NT2/D1 (cell line): ENCODE measurements at regions not wholly inside any gene's neighbourhood (a gene's known extent, or its start where the extent isn't known, plus 50 kb on each side); places are given as distances from the start of the nearest gene placed in this dataset.

Experiments used
- DNase-seq: peaks from one replicate; pipeline ENCODE4 v3.0.0-alpha.2; 2011; ENCODE audit warnings: low read depth, low spot score
- H3K27me3 ChIP-seq: 2 replicates; pipeline ENCODE4 v1.6.0; 2011; ENCODE audit warnings: mild to moderate bottlenecking; ENCODE audit not compliant: insufficient read length, insufficient read depth
- H3K36me3 ChIP-seq: 2 replicates; pipeline ENCODE4 v1.6.1; 2011; ENCODE audit warnings: mild to moderate bottlenecking, low read length, mixed read lengths; ENCODE audit not compliant: insufficient read depth, insufficient read length
- H3K4me1 ChIP-seq: 2 replicates; pipeline ENCODE4 v1.5.1; 2011; ENCODE audit not compliant: insufficient read depth, insufficient read length
- H3K4me3 ChIP-seq: 2 replicates; pipeline ENCODE4 v1.5.1; 2011; ENCODE audit warnings: low read depth; ENCODE audit not compliant: insufficient read length
- H3K9ac ChIP-seq: 2 replicates; pipeline ENCODE4 v1.6.0; 2011; ENCODE audit warnings: low read depth; ENCODE audit not compliant: insufficient read length
- H3K9me3 ChIP-seq: 2 replicates; pipeline ENCODE4 v1.5.1; 2011; ENCODE audit warnings: mild to moderate bottlenecking, low read length; ENCODE audit not compliant: insufficient read depth
- SUZ12 ChIP-seq: IDR thresholded peaks from 2 replicates; pipeline ENCODE4 v1.6.1; 2011; ENCODE audit not compliant: insufficient read length, insufficient read depth; ENCODE audit errors: extremely low read depth
- YY1 ChIP-seq: IDR thresholded peaks from 2 replicates; pipeline ENCODE4 v1.6.1; 2011; ENCODE audit not compliant: insufficient read length, insufficient read depth
- ZNF274 ChIP-seq: IDR thresholded peaks from 2 replicates; pipeline ENCODE4 v1.6.1; 2011; ENCODE audit warnings: mild to moderate bottlenecking, low read depth, low read length

DNA sequence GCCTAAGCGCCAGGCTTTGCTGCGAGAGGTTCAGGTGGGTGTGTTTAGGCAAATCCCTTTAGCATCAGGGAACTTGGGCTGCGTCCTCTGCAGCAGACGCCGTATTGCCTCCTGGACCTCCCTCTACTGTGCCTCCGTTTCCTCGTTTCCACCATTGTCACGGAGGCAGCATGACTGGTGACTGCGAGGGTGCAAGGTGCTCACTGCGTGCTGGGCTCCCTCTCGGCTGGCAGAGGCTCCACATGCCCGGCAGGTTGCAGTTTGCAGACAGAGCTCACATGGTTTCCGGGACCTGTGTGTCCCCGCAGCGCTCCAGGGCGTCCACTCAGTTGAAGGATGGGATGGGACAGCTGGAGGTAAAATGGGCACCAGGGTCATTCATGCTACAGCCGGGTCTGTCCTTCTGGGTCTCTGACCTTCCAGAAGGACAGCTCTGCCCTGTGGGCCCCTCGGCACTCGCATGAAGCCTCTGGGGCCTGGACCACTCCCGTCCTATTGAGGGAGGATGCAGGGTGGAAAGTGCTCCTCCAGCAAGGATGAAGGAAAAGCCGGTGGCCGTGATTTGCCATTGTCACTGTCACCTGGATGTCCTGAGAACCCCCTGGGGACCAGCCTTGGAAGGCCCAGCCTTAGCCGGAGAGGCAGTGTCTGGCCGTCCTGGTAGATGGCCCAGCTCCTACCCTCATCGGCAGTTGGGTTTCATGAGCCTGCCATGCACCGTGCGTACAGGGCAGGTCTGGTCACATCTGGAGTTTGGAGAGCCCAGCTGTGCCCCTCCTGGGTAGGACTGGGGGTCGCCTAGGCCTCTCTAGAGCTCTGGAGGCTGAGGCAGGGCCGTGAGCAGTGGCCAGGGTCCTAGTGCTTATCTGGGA, 146.5 kb downstream of the KIF26A start:
- Histone ChIP-seq H3K9me3 (no peaks in the 10 kb centered on the region), H3K4me3 (no peak overlapping the region), H3K27me3 (no peaks in the 10 kb centered on the region), H3K4me1 (peaks cover 13% of the 10 kb centered on the region), H3K9ac (no peak overlapping the region), H3K36me3 (no peaks in the 10 kb centered on the region)
- no peak for TF ChIP-seq YY1
- no peak for TF ChIP-seq ZNF274
- no peak for TF ChIP-seq SUZ12
- DNase-seq, result no peak

DNA sequence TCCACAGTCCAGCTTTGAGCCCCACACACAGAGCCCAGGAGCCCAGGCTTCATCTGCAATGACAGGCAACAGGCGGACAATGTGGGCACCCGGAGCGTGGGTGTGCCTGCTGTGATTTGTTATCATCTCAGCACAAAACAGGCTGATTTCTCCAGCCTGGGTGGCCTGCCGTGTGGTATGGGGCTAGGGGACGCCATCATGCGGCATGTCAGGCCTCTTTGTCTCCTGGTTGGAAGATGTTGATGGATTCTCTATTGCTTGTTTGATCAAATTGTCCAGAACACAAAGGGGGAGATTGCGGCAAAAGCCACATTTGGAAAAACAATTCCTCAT, 147.1 kb downstream of the KIF26A start:
- peaks cover 17% of the 10 kb centered on the region for H3K4me1 ChIP-seq
- H3K36me3 ChIP-seq, result no peaks in the 10 kb centered on the region
- no peak for DNase-seq

DNA sequence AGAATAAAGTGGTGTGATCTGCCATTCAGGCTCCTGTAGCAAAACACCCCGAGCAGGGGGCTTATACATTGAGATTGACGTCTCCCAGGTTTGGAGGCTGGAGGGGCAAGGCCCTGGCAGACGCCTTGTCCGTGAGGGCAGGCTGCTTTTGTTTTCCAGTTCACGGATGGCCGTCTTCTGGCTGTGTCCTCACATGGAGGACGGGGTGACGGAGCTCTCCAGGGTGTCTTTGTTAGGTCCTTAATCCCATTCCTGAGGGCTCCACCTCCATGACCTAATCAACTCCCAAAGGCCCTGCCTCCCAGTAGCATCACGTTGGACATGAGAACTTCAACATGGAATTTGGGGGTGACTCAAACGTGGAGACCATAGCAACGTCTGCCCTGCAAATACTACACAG, 147.7 kb downstream of the KIF26A start:
- H3K9ac ChIP-seq, result no peak overlapping the region
- peaks cover 23% of the 10 kb centered on the region for H3K4me1 ChIP-seq
- H3K4me3 ChIP-seq, result no peak overlapping the region
- H3K36me3 ChIP-seq, result no peaks in the 10 kb centered on the region
- H3K9me3 ChIP-seq, result no peaks in the 10 kb centered on the region
- no peaks in the 10 kb centered on the region for H3K27me3 ChIP-seq
- DNase-seq, result no peak
- no peak for TF ChIP-seq SUZ12
- no peak for TF ChIP-seq ZNF274
- TF ChIP-seq YY1, result no peak

More for the DNA sequence above, 147.1 kb downstream of the KIF26A start:
- TF ChIP-seq YY1 (no peak), ZNF274 (no peak), SUZ12 (no peak)
- Histone ChIP-seq H3K27me3 (no peaks in the 10 kb centered on the region), H3K9me3 (no peaks in the 10 kb centered on the region), H3K9ac (no peak overlapping the region), H3K4me3 (no peak overlapping the region)

DNA sequence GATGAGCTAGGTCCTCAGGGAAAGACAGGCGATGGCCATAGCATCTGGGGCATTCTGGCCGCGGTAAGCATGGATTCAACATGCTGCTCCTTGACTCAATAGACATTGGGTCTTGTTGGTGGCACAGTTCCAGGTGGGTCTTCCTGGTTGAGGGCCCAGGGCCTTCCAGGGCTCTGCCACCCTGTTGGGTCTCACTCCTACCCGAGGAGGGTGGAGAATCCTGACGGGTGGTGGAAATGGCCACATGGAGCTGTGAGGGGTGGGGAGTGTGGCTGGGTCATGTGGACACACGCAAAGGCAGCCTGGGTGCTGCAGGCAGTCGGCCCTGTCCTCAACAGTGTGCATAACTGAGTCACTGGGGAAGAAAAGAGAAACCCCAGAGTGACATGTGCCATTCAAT, 148.1 kb downstream of the KIF26A start:
- Histone ChIP-seq H3K9ac (no peak overlapping the region), H3K4me1 (peaks cover 24% of the 10 kb centered on the region), H3K9me3 (no peaks in the 10 kb centered on the region), H3K27me3 (no peaks in the 10 kb centered on the region), H3K36me3 (no peaks in the 10 kb centered on the region), H3K4me3 (no peak overlapping the region)
- TF ChIP-seq ZNF274 (no peak), YY1 (no peak), SUZ12 (no peak)
- DNase-seq, result no peak

DNA sequence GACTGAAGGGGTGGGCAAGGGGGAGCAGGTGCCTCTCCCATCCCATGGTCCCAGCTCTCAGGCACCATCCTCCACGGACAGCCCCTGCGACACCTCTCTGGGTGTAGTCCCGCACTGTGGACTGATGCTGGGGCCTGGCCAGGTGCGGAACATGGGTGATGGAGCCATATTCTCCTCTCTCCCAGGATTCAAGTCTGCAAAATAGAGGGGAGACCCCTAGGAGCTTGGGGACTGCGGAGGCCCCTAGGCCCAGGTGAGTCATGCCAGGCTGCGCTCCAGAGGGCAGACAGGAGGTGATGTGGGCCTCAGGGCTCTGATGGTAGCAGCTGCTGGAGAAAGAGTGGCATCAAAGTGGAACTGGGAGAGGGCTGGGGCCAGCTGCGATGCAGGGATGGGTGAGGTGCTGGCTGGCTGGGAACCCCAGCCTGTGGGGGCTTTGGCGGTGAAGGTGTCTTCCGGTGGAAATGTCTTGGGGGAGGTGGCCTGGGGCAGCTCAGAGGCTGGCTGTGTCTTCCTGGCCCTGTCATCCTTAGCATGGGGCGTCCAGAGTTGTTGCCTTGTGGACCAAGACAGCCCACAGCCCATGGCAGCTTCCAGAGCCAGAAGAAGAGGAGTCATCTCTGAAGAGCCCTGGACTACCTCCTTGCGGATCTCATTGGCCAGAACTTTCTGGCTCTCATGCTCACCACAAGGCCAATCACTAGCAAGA, 149.1 kb downstream of the KIF26A start:
- TF ChIP-seq YY1, result no peak
- TF ChIP-seq ZNF274, result no peak
- TF ChIP-seq SUZ12, result no peak
- Histone ChIP-seq H3K9ac (no peak overlapping the region), H3K4me3 (no peak overlapping the region), H3K9me3 (no peaks in the 10 kb centered on the region), H3K36me3 (no peaks in the 10 kb centered on the region), H3K27me3 (no peaks in the 10 kb centered on the region), H3K4me1 (peaks cover 26% of the 10 kb centered on the region)
- DNase-seq, result no peak

DNA sequence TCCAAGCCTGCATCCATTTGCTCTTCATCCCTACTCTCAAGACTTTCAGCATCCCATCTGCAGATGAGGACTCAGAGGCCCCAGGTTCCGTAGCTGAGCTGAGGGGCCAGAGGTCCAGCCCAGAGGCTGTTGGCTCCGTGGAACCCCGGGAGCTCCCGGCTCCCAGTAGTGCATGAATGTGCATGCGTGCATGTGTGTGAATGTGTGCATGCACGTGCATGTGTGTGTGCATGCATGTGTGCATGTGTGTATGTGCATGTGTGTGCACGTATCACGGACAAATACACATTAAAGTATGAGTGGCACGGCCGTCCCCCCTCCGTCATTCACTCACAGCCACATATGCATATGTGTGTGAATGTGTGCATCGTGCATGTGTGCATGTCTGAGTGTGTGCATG, 149.9 kb downstream of the KIF26A start:
- Histone ChIP-seq H3K9me3 (no peaks in the 10 kb centered on the region), H3K9ac (no peak overlapping the region), H3K4me3 (no peak overlapping the region), H3K36me3 (no peaks in the 10 kb centered on the region), H3K27me3 (no peaks in the 10 kb centered on the region), H3K4me1 (peaks cover 26% of the 10 kb centered on the region)
- TF ChIP-seq YY1 (no peak), SUZ12 (no peak), ZNF274 (no peak)
- DNase-seq, result no peak

DNA sequence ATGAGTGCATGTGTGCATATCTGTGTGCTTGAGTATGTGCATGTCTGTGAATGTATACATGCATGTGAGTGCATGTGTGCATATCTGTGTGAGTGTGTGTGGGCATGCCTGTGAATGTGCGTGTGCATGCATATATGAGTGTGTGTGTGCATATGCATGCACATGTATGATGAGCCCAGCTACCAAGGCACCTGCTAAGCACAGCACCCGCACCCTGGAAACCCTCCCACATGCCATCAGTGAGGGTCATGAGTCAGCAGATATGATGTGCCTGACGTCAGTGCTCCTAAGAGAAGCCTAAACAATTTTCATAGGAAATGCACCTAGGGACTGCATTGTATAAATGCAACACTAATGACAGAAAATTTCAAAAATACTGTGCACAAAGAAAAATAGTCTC, 151.1 kb downstream of the KIF26A start:
- Histone ChIP-seq H3K9ac (no peak overlapping the region), H3K4me1 (peaks cover 31% of the 10 kb centered on the region), H3K9me3 (no peaks in the 10 kb centered on the region), H3K4me3 (no peak overlapping the region), H3K36me3 (no peaks in the 10 kb centered on the region), H3K27me3 (no peaks in the 10 kb centered on the region)
- no peak for TF ChIP-seq ZNF274
- no peak for TF ChIP-seq YY1
- no peak for TF ChIP-seq SUZ12
- no peak for DNase-seq
